ENCODE measurements at regions not wholly inside any gene's neighbourhood (a gene's known extent, or its start where the extent isn't known, plus 50 kb on each side); places are given as distances from the start of the nearest gene placed in this dataset.

- TF ChIP-seq, protein P1, sequence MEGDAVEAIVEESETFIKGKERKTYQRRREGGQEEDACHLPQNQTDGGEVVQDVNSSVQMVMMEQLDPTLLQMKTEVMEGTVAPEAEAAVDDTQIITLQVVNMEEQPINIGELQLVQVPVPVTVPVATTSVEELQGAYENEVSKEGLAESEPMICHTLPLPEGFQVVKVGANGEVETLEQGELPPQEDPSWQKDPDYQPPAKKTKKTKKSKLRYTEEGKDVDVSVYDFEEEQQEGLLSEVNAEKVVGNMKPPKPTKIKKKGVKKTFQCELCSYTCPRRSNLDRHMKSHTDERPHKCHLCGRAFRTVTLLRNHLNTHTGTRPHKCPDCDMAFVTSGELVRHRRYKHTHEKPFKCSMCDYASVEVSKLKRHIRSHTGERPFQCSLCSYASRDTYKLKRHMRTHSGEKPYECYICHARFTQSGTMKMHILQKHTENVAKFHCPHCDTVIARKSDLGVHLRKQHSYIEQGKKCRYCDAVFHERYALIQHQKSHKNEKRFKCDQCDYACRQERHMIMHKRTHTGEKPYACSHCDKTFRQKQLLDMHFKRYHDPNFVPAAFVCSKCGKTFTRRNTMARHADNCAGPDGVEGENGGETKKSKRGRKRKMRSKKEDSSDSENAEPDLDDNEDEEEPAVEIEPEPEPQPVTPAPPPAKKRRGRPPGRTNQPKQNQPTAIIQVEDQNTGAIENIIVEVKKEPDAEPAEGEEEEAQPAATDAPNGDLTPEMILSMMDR (conservative IDR thresholded peaks at IDR 0.05): no peak
- no peak for TF ChIP-seq ZFX (IDR thresholded peaks at IDR 0.05)
Measured at GRCh38 chr6:94446120-94446519, 1026.8 kb upstream of the EPHA7 start.
